T-helper 1 cell treated with Interleukin-12 subunit alpha and Interleukin-12 subunit beta and Interleukin-4 antibody, amounts not matched to agents 30 μg/mL and 1 μg/mL, for 36 hours (primary cell): ENCODE measurements at regions not wholly inside any gene's neighbourhood (a gene's known extent, or its start where the extent isn't known, plus 50 kb on each side); places are given as distances from the start of the nearest gene placed in this dataset.
"Not testable (repeated sequence)": the region's sequence is repeated elsewhere in the genome, so short reads cannot be mapped to it uniquely, and the experiment has no call there.

ENCODE experiments used
- H3K27ac Mint-ChIP-seq: one replicate; pipeline ENCODE4 v1.8.0; 2021; ENCODE audit warnings: mild to moderate bottlenecking, mixed read lengths
- H3K27me3 Mint-ChIP-seq: one replicate; pipeline ENCODE4 v1.8.0; 2021; ENCODE audit warnings: low read depth, mixed read lengths
- H3K36me3 Mint-ChIP-seq: one replicate; pipeline ENCODE4 v1.8.0; 2021; ENCODE audit warnings: low read depth, mixed read lengths
- H3K4me1 Mint-ChIP-seq: one replicate; pipeline ENCODE4 v1.8.0; 2021; ENCODE audit warnings: low read depth, mixed read lengths
- H3K4me3 Mint-ChIP-seq: one replicate; pipeline ENCODE4 v1.8.0; 2021; ENCODE audit warnings: mild to moderate bottlenecking, moderate library complexity, mixed read lengths
- H3K9me3 Mint-ChIP-seq: one replicate; pipeline ENCODE4 v1.8.0; 2021; ENCODE audit warnings: mixed read lengths

DNA sequence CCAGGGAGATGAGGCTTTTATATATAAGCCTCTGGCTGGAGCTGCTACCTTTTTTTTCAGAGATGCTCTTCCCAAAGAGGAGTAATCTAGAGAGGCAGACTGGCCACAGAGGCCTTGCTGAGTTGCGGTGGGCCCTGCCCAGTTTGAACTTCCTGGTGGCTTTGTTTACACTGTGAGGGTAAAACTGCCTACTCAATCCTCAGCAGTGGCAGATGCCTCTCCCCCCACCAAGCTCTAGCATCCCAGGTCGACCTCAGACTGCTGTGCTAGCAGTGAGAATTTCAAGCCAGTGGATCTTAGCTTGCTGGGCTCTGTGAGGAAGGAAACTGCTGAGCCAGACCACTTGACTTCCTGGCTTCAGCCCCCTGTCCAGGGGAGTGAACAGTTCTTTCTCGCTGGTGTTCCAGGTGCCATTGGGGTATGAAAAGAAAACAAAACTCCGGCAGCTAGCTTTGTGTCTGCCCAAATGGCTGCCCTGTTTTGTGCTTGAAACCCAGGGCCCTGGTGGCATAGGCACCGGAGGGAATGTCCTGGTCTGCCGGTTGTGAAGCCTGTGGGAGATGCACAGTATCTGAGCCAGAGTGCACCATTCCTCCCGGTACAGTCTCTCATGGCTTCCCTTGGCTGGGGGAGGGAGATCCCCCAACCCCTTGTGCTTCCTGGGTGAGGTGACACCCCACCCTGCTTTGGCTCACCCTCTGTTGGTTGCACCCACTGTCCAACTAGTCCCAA, 219.5 kb upstream of the IZUMO3 start:
- Mint-ChIP-seq H3K4me3 (no peak overlapping the region), H3K27ac (no peak overlapping the region), H3K27me3 (no peaks in the 10 kb centered on the region), H3K4me1 (no peaks in the 10 kb centered on the region), H3K9me3 (peaks cover 52% of the 10 kb centered on the region), H3K36me3 (no peaks in the 10 kb centered on the region)

- Mint-ChIP-seq H3K36me3 (no peaks in the 10 kb centered on the region), H3K4me3 (no peak overlapping the region), H3K27ac (no peak overlapping the region), H3K27me3 (no peaks in the 10 kb centered on the region), H3K4me1 (no peaks in the 10 kb centered on the region), H3K9me3 (peaks cover 16% of the 10 kb centered on the region)
Measured at GRCh38 chr9:24738421-24738961, 192.8 kb upstream of the IZUMO3 start.

DNA sequence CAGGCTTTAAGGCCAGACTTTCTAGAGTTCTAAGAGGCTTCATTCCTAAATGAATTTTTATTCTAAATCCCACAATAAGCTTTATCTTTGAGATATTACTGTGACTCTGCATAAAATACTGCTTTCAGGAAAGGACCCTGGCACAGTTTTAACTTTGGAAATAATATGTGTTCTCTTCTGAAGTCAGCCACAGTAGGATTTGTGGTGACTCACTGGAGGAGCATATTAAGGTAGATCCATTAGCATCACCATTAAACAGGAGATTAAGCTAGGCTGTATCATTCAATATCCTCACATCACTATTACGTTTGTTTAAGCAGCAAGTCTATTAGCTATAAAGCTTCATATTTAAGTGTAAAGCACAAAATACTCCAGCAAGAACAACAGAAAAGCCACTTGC, 186.1 kb upstream of the IZUMO3 start:
- no peaks in the 10 kb centered on the region for H3K27me3 Mint-ChIP-seq
- H3K4me3 Mint-ChIP-seq = no peak overlapping the region
- no peaks in the 10 kb centered on the region for H3K36me3 Mint-ChIP-seq
- H3K9me3 Mint-ChIP-seq = peaks cover 15% of the 10 kb centered on the region
- H3K4me1 Mint-ChIP-seq = no peaks in the 10 kb centered on the region
- H3K27ac Mint-ChIP-seq = no peak overlapping the region

DNA sequence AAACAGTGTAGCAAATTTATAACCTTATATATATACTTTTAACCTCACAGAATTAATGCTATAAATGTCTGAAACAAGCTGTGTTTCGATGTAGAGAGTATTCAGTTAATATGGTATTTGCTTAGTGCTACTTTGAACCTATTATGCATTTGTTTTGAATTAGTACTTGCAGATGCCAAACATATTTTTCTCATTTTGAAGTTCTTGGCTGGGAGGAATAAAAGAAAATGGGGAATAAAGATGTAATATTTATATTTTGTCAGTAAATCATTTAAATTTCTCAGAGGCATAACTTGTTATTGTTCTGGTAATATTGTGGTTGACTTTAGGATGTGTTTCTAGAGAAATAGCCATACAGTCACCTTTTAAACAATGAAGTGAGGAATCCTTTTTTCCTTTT, 175.9 kb upstream of the IZUMO3 start:
- H3K4me1 Mint-ChIP-seq = no peaks in the 10 kb centered on the region
- H3K9me3 Mint-ChIP-seq = peaks cover 45% of the 10 kb centered on the region
- no peak overlapping the region for H3K4me3 Mint-ChIP-seq
- no peaks in the 10 kb centered on the region for H3K27me3 Mint-ChIP-seq
- H3K27ac Mint-ChIP-seq = no peak overlapping the region
- H3K36me3 Mint-ChIP-seq = no peaks in the 10 kb centered on the region

- no peaks in the 10 kb centered on the region for H3K27me3 Mint-ChIP-seq
- H3K9me3 Mint-ChIP-seq = peaks cover 10% of the 10 kb centered on the region
- H3K36me3 Mint-ChIP-seq = no peaks in the 10 kb centered on the region
- no peak overlapping the region for H3K4me3 Mint-ChIP-seq
- H3K27ac Mint-ChIP-seq = no peak overlapping the region
- no peaks in the 10 kb centered on the region for H3K4me1 Mint-ChIP-seq
Measured at GRCh38 chr9:24712206-24712605, 166.5 kb upstream of the IZUMO3 start.

DNA sequence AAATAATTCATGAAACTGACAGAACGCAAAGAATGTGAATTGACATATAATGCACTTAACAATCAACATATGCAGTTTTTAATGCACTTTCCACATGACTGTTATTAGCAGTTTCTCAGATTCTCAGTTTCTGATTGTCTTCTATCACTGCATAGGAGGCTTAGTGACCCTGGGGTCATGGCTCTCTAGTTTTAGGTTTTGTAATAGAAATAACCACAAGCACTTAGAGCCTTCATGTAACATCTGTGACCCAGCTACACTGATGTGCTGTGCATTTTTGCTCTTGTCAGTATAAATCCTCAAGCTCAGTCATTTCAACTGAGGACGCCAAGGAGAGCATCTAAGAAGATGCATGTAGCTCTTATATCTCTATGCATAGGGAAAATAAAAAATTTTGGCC, 163.1 kb upstream of the IZUMO3 start:
- no peak overlapping the region for H3K4me3 Mint-ChIP-seq
- H3K9me3 Mint-ChIP-seq = peaks cover 10% of the 10 kb centered on the region
- no peak overlapping the region for H3K27ac Mint-ChIP-seq
- H3K36me3 Mint-ChIP-seq = no peaks in the 10 kb centered on the region
- H3K27me3 Mint-ChIP-seq = no peaks in the 10 kb centered on the region
- no peaks in the 10 kb centered on the region for H3K4me1 Mint-ChIP-seq

- no peaks in the 10 kb centered on the region for H3K36me3 Mint-ChIP-seq
- no peak overlapping the region for H3K27ac Mint-ChIP-seq
- H3K4me1 Mint-ChIP-seq = no peaks in the 10 kb centered on the region
- H3K27me3 Mint-ChIP-seq = no peaks in the 10 kb centered on the region
- H3K4me3 Mint-ChIP-seq = peak overlapping the region; percentile 45
- H3K9me3 Mint-ChIP-seq = peaks cover 27% of the 10 kb centered on the region
Measured at GRCh38 chr9:24698881-24699518, 153.3 kb upstream of the IZUMO3 start.

GRCh38 chr9:24672336-24672735, 126.6 kb upstream of the IZUMO3 start:
- H3K4me1 Mint-ChIP-seq = no peaks in the 10 kb centered on the region
- no peaks in the 10 kb centered on the region for H3K36me3 Mint-ChIP-seq

DNA sequence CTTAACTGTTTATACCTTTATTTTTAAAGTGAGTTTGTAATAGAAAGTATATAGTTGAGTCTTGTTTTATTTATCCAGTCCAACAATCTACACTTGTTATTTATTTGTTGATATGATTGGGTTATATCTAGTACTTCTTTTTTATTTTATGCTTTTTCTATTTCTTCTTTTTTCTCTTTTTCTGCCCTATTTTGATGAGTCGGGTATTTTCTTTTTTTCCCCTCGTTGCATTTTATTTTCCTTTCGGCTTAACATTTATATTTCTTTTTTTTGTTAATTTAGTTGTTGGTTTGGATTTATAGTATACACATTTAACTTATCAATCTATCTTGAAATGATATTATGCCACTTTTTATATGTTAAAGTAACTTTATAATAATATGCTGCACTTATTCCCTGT, 111.7 kb upstream of the IZUMO3 start:
- Mint-ChIP-seq H3K9me3 (peaks cover 21% of the 10 kb centered on the region), H3K4me1 (no peaks in the 10 kb centered on the region), H3K4me3 (no peak overlapping the region), H3K27ac (no peak overlapping the region), H3K36me3 (no peaks in the 10 kb centered on the region), H3K27me3 (no peaks in the 10 kb centered on the region)

More at GRCh38 chr9:24672336-24672735, 126.6 kb upstream of the IZUMO3 start:
- Mint-ChIP-seq H3K27ac (no peak overlapping the region), H3K27me3 (no peaks in the 10 kb centered on the region), H3K4me3 (no peak overlapping the region), H3K9me3 (peaks cover 14% of the 10 kb centered on the region)

- H3K27ac Mint-ChIP-seq = no peak overlapping the region
- H3K4me1 Mint-ChIP-seq = no peaks in the 10 kb centered on the region
- peaks cover 18% of the 10 kb centered on the region for H3K9me3 Mint-ChIP-seq
- no peak overlapping the region for H3K4me3 Mint-ChIP-seq
- no peaks in the 10 kb centered on the region for H3K27me3 Mint-ChIP-seq
- H3K36me3 Mint-ChIP-seq = no peaks in the 10 kb centered on the region
Measured at GRCh38 chr9:24652181-24652580, 106.5 kb upstream of the IZUMO3 start.

DNA sequence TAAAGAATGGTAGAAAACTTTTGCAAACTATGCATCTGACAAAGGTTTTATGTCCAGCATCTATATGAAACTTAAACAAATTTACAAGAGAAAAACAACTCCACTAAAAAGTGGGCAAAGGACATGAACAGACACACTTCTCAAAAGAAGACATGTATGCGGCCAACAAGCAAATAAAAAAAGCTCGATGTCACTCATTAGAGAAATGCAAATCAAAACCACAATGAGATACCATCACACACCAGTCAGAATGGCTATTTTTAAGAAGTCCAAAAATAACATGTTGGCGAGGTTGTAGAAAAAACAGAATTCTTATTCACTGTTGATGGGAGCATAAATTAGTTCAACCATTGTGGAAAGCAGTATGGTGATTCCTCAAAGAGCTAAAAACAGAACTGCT, 83.1 kb upstream of the IZUMO3 start:
- H3K4me1 Mint-ChIP-seq, H3K4me3 Mint-ChIP-seq, H3K27me3 Mint-ChIP-seq, H3K27ac Mint-ChIP-seq, H3K36me3 Mint-ChIP-seq: not testable (repeated sequence)
- H3K9me3 Mint-ChIP-seq = peaks cover 26% of the 10 kb centered on the region

DNA sequence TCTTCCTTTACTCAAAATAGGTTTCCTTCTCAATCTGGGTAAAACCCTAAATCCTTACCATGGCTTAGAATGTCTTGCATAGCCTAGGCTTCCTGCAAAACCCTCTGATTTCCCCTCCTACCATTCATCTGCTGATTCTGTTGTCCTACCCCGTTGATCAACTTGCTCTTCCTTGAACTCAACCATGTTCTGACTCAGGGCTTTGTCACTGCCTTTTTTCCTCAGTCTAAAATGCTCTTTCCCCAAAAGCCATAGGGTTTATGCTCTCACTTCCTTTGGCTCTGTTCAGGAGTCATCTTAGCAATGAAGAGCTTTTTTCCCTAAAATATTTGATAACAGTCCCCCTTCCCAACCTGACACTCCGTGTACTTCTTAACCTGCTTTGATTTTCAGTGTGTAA, 79.4 kb upstream of the IZUMO3 start:
- Mint-ChIP-seq H3K27ac (no peak overlapping the region), H3K36me3 (no peaks in the 10 kb centered on the region), H3K9me3 (peaks cover 19% of the 10 kb centered on the region), H3K27me3 (no peaks in the 10 kb centered on the region), H3K4me3 (no peak overlapping the region), H3K4me1 (no peaks in the 10 kb centered on the region)

- Mint-ChIP-seq H3K4me3 (no peak overlapping the region), H3K36me3 (no peaks in the 10 kb centered on the region), H3K27ac (no peak overlapping the region), H3K27me3 (no peaks in the 10 kb centered on the region), H3K9me3 (peaks cover 19% of the 10 kb centered on the region), H3K4me1 (no peaks in the 10 kb centered on the region)
Measured at GRCh38 chr9:24624481-24624880, 78.8 kb upstream of the IZUMO3 start.

DNA sequence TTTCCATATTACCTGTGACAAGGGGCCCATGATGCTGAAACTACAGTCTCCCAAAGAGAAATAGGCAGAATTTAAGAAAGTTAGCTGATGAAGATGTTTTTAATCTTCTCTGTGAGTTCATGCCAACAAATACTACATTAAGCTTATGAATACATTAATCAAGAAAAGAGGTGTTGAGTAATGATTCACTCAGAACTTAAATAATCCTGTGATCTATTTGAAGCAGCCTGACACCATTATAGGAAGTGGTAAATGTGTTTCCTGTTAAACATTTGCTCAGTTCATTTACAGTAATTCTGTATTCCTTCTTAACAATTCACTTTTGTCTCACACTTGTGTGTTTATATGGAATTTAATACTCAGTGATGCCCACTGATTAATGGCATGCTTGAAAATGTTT, 75.0 kb upstream of the IZUMO3 start:
- Mint-ChIP-seq H3K36me3 (no peaks in the 10 kb centered on the region), H3K4me1 (no peaks in the 10 kb centered on the region), H3K27me3 (no peaks in the 10 kb centered on the region), H3K4me3 (no peak overlapping the region), H3K27ac (no peak overlapping the region), H3K9me3 (peaks cover 14% of the 10 kb centered on the region)

GRCh38 chr9:24616863-24617262, 71.2 kb upstream of the IZUMO3 start:
- Mint-ChIP-seq H3K4me1 (no peaks in the 10 kb centered on the region), H3K9me3 (peaks cover 4% of the 10 kb centered on the region), H3K27me3 (no peaks in the 10 kb centered on the region), H3K4me3 (no peak overlapping the region), H3K36me3 (no peaks in the 10 kb centered on the region), H3K27ac (no peak overlapping the region)
